ENCODE measurements at regions not wholly inside any gene's neighbourhood (a gene's known extent, or its start where the extent isn't known, plus 50 kb on each side); places are given as distances from the start of the nearest gene placed in this dataset.

GRCh38 chr1:215005656-215006345 is 76.7 kb upstream of the KCNK2 start:
- TF ChIP-seq POLR2A (IDR thresholded peaks at IDR 0.05; ENCODE audit: low read depth, low read length) (no peak), POLR2AphosphoS5 (IDR thresholded peaks at IDR 0.05; ENCODE audit: low read depth, low read length) (no peak), TAF1 (IDR thresholded peaks at IDR 0.05; ENCODE audit: borderline replicate concordance, low read depth, low read length) (no peak)
